SK-N-MC (cell line): ENCODE measurements at regions not wholly inside any gene's neighbourhood (a gene's known extent, or its start where the extent isn't known, plus 50 kb on each side); places are given as distances from the start of the nearest gene placed in this dataset.

Experiments
- EZH2 ChIP-seq: fragments of 200-600 bp; sonication (generic); IDR thresholded peaks from one replicate; pipeline ENCODE4 v1.6.1; 2017; ENCODE audit warnings: antibody characterized with exemption
- POLR2AphosphoS5 ChIP-seq: IDR thresholded peaks from 2 replicates; pipeline ENCODE4 v1.6.1; 2012; ENCODE audit warnings: mild to moderate bottlenecking, low read depth, low read length, borderline replicate concordance

DNA sequence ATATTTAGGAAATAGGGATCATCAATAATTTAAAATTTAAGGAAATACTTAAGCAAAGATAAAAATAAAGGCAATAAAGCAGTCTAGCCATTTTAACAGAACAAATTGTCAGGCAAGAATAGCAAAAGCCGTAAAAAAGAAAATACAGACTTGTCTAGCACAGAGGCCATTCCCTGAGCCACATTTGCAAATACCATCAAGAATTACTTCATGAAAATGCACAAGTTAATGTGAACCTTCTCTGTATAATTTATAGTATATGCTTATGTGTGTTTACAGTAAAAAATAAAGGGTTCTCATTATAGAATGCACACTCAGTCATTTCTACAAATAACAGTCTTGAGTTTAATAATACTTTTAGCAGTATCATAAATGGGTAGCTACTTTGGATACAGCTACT, 505.9 kb upstream of the CPEB2 start:
- TF ChIP-seq POLR2AphosphoS5 (no peak), EZH2 (no peak)
